ENCODE measurements at regions not wholly inside any gene's neighbourhood (a gene's known extent, or its start where the extent isn't known, plus 50 kb on each side); places are given as distances from the start of the nearest gene placed in this dataset.

- H3K4me3 ChIP-seq = peak overlapping the region; percentile 63 to 83 (median 69)
- no peak for TF ChIP-seq POLR2A (IDR thresholded peaks at IDR 0.05)
- no peak for TF ChIP-seq CTCF (IDR thresholded peaks at IDR 0.05)
- no peaks in the 10 kb centered on the region for H3K9me3 ChIP-seq
- peaks cover 0 to 53% (median 0%) of the 10 kb centered on the region in 4 donors for H3K27me3 ChIP-seq
- DNase-seq = no peak
- H3K4me1 ChIP-seq = peaks cover 10 to 70% (median 16%) of the 10 kb centered on the region in 3 donors
- 36 to 50% methylated on average over 4 of the region's 5 CpGs for WGBS, 2 donors
- peak overlapping the region; percentile 91 to 96 (median 92) for H3K27ac ChIP-seq
- no peaks in the 10 kb centered on the region for H3K36me3 ChIP-seq
- intact Hi-C loops (cut with DNase I) = no loop called here
Measured at GRCh38 chr3:159765860-159766294, 222.8 kb upstream of the IL12A start.

- intact Hi-C loops (cut with DNase I) = no loop called here
- Histone ChIP-seq H3K36me3 (no peaks in the 10 kb centered on the region), H3K27me3 (peaks cover 0 to 53% (median 0%) of the 10 kb centered on the region in 4 donors), H3K4me3 (peak overlapping the region in 3 of 4 donors; percentile 63 to 83 (median 74)), H3K4me1 (peaks cover 5 to 62% (median 8%) of the 10 kb centered on the region in 3 donors), H3K27ac (peak overlapping the region in 3 of 4 donors; percentile 91 to 96 (median 91)), H3K9me3 (no peaks in the 10 kb centered on the region)
- DNase-seq = no peak
- 66 to 68% methylated on average over 2 of the region's 2 CpGs for WGBS, 2 donors
- TF ChIP-seq POLR2A (IDR thresholded peaks at IDR 0.05) (no peak), CTCF (IDR thresholded peaks at IDR 0.05) (peak in 4 of 6 experiments; percentile 45 to 61 (median 56))
Measured at GRCh38 chr3:159766563-159767185, 222.0 kb upstream of the IL12A start.

DNA sequence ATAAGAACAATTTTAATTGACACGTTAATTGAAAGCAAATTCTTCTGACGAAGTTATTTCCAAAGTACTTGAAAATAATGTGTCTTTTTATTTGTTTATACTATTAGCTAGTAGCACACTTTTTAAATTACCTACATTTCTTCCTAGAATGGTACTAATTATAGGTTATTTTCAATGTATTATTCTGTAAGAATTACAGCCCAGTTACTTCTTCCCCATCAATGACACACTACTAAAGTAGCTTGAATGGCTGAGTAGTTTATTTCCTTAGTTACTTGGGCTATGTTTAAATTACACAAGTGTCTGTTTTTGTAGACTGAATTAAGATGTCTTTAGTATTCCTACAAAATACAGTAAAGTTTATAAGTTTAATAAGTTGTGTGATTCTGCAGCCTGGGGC, 217.6 kb upstream of the IL12A start:
- intact Hi-C loops (cut with DNase I) = no loop called here
- no peak overlapping the region for H3K27ac ChIP-seq
- no peaks in the 10 kb centered on the region for H3K36me3 ChIP-seq
- peaks cover 0 to 37% (median 10%) of the 10 kb centered on the region in 3 donors for H3K4me1 ChIP-seq
- DNase-seq = no peak
- TF ChIP-seq POLR2A (IDR thresholded peaks at IDR 0.05) = no peak
- no peak for TF ChIP-seq CTCF (IDR thresholded peaks at IDR 0.05)
- 83% methylated on average over 2 of the region's 2 CpGs for WGBS, 2 donors
- H3K27me3 ChIP-seq = peaks cover 0 to 25% (median 0%) of the 10 kb centered on the region in 4 donors
- H3K4me3 ChIP-seq = no peak overlapping the region
- no peaks in the 10 kb centered on the region for H3K9me3 ChIP-seq

- Histone ChIP-seq H3K36me3 (no peaks in the 10 kb centered on the region), H3K9me3 (no peaks in the 10 kb centered on the region), H3K4me3 (no peak overlapping the region), H3K4me1 (peaks cover 0 to 29% (median 10%) of the 10 kb centered on the region in 3 donors), H3K27ac (peak overlapping the region in 1 of 4 donors; percentile 5), H3K27me3 (peaks cover 0 to 15% (median 0%) of the 10 kb centered on the region in 4 donors)
- DNase-seq = no peak
- WGBS, 2 donors = 85 to 86% methylated on average over 11 of the region's 11 CpGs
- intact Hi-C loops (cut with DNase I) = no loop called here
- TF ChIP-seq POLR2A (IDR thresholded peaks at IDR 0.05) (no peak), CTCF (IDR thresholded peaks at IDR 0.05) (no peak)
Measured at GRCh38 chr3:159771865-159772611, 216.6 kb upstream of the IL12A start.

- H3K9me3 ChIP-seq = no peaks in the 10 kb centered on the region
- intact Hi-C loops (cut with DNase I) = no loop called here
- TF ChIP-seq POLR2A (IDR thresholded peaks at IDR 0.05) (no peak), CTCF (IDR thresholded peaks at IDR 0.05) (no peak)
- H3K36me3 ChIP-seq = no peaks in the 10 kb centered on the region
- peaks cover 0 to 3% (median 0%) of the 10 kb centered on the region in 4 donors for H3K27me3 ChIP-seq
- no peak for DNase-seq
- WGBS, 2 donors = 86 to 98% methylated on average over 3 of the region's 3 CpGs
- H3K4me3 ChIP-seq = no peak overlapping the region
- peak overlapping the region in 3 of 4 donors; percentile 11 to 81 (median 71) for H3K27ac ChIP-seq
- peaks cover 0 to 27% (median 10%) of the 10 kb centered on the region in 3 donors for H3K4me1 ChIP-seq
Measured at GRCh38 chr3:159773706-159774105, 214.9 kb upstream of the IL12A start.
